CD14-positive monocyte (primary cell): ENCODE measurements at regions not wholly inside any gene's neighbourhood (a gene's known extent, or its start where the extent isn't known, plus 50 kb on each side); places are given as distances from the start of the nearest gene placed in this dataset.

Experiments
- DNase-seq, 3 donors: peaks; one replicate each; pipeline ENCODE4 v3.0.0-alpha.2; 2011 to 2022
- H2AFZ ChIP-seq: 2 replicates; pipeline ENCODE4 v1.6.0; 2012; ENCODE audit warnings: mild to moderate bottlenecking, low read depth, low read length, inconsistent platforms; ENCODE audit not compliant: insufficient read depth, poor library complexity, severe bottlenecking
- H3K27ac ChIP-seq, 2 donors: 1 replicate in 1 of 2; 2 replicates in 1 of 2; pipeline ENCODE4 v1.5.1; 2012 to 2013; ENCODE audit warnings: low read length in 2 of 2, control low read depth in 1 of 2, inconsistent platforms in 1 of 2, low read depth in 1 of 2, mild to moderate bottlenecking in 1 of 2
- H3K27me3 ChIP-seq, 2 donors: one replicate each; pipeline versions ENCODE4 v1.6.0 to v1.6.1; 2011 to 2013; ENCODE audit warnings: low read length in 2 of 2; ENCODE audit not compliant: control insufficient read depth in 2 of 2, insufficient read depth in 2 of 2
- H3K36me3 ChIP-seq, 2 donors: replicated peaks in 1 of 2; 1 replicate in 1 of 2; 2 replicates in 1 of 2; pipeline versions ENCODE4 v1.5.1 to v1.6.1; 2012 to 2013; ENCODE audit warnings: low read length in 2 of 2, control low read depth in 1 of 2, inconsistent platforms in 1 of 2, mild to moderate bottlenecking in 1 of 2; ENCODE audit not compliant: insufficient read depth in 2 of 2, control insufficient read depth in 1 of 2
- H3K4me1 ChIP-seq, 2 donors: 1 replicate in 1 of 2; 2 replicates in 1 of 2; pipeline versions ENCODE4 v1.5.1 to v1.6.1; 2012 to 2013; ENCODE audit warnings: low read length in 2 of 2, control low read depth in 1 of 2, inconsistent platforms in 1 of 2, mild to moderate bottlenecking in 1 of 2, moderate library complexity in 1 of 2; ENCODE audit not compliant: insufficient read depth in 2 of 2, control insufficient read depth in 1 of 2
- H3K4me2 ChIP-seq: replicated peaks from 2 replicates; pipeline ENCODE3; 2012; ENCODE audit warnings: low read length, moderate library complexity, mild to moderate bottlenecking; ENCODE audit not compliant: poor library complexity, severe bottlenecking; ENCODE audit errors: extremely low read depth
- H3K4me3 ChIP-seq, 3 experiments: fragments of 200-600 bp in 1 of 3; sonication (generic) in 1 of 3; replicated peaks in 1 of 3; 1 replicate in 2 of 3; 2 replicates in 1 of 3; pipeline ENCODE4 v1.5.1; 2011 to 2013; ENCODE audit warnings: low read length in 3 of 3, mild to moderate bottlenecking in 3 of 3, control low read depth in 2 of 3, low read depth in 2 of 3, inconsistent platforms in 1 of 3, moderate library complexity in 1 of 3
- H3K79me2 ChIP-seq: 2 replicates; pipeline ENCODE4 v1.6.0; 2012; ENCODE audit warnings: mild to moderate bottlenecking, control low read depth, inconsistent platforms, low read length, moderate library complexity; ENCODE audit not compliant: insufficient read depth
- H3K9ac ChIP-seq: 2 replicates; pipeline ENCODE4 v1.6.0; 2017; ENCODE audit warnings: low read length, mild to moderate bottlenecking; ENCODE audit not compliant: insufficient read depth, poor library complexity, severe bottlenecking
- H3K9me3 ChIP-seq, 2 donors: replicated peaks in 1 of 2; 1 replicate in 1 of 2; 2 replicates in 1 of 2; pipeline versions ENCODE4 v1.5.1 to v1.6.1; 2012 to 2013; ENCODE audit warnings: low read length in 2 of 2, control low read depth in 1 of 2; ENCODE audit not compliant: control insufficient read depth in 1 of 2, insufficient read depth in 1 of 2
- H4K20me1 ChIP-seq: 2 replicates; pipeline ENCODE4 v1.6.0; 2012; ENCODE audit warnings: mild to moderate bottlenecking, low read length, control low read depth, moderate library complexity; ENCODE audit not compliant: insufficient read depth
- H3K27ac Mint-ChIP-seq, 7 donors: one replicate each; pipeline ENCODE4 v1.8.0; 2020; ENCODE audit warnings: mild to moderate bottlenecking in 7 of 7, mixed read lengths in 7 of 7, moderate library complexity in 6 of 7, inconsistent platforms in 2 of 7
- H3K27me3 Mint-ChIP-seq, 3 donors: one replicate each; pipeline ENCODE4 v1.8.0; 2021 to 2022; ENCODE audit warnings: low read depth in 3 of 3, mild to moderate bottlenecking in 3 of 3, mixed read lengths in 3 of 3, moderate library complexity in 3 of 3, inconsistent platforms in 1 of 3
- H3K36me3 Mint-ChIP-seq, 2 donors: one replicate each; pipeline ENCODE4 v1.8.0; 2020; ENCODE audit warnings: mixed read lengths in 2 of 2, inconsistent platforms in 1 of 2, mild to moderate bottlenecking in 1 of 2
- H3K4me1 Mint-ChIP-seq: one replicate; pipeline ENCODE4 v1.8.0; 2020; ENCODE audit warnings: mild to moderate bottlenecking, mixed read lengths
- H3K4me3 Mint-ChIP-seq, 2 donors: one replicate each; pipeline ENCODE4 v1.8.0; 2020; ENCODE audit warnings: mild to moderate bottlenecking in 2 of 2, mixed read lengths in 2 of 2, moderate library complexity in 1 of 2
- H3K9me3 Mint-ChIP-seq, 7 donors: one replicate each; pipeline ENCODE4 v1.8.0; 2020 to 2022; ENCODE audit warnings: mixed read lengths in 7 of 7, mild to moderate bottlenecking in 6 of 7, moderate library complexity in 6 of 7, inconsistent platforms in 2 of 7
- CTCF ChIP-seq: fragments of 200-600 bp; IDR thresholded peaks from one replicate; pipeline ENCODE4 v1.8.0; 2022; ENCODE audit warnings: antibody characterized with exemption, mild to moderate bottlenecking
- WGBS: methylation state at CpG from one replicate; pipeline ENCODE4 v1.1.5; 2013; ENCODE audit warnings: missing lambda C conversion rate; ENCODE audit not compliant: insufficient coverage; 5-methylcytosine and 5-hydroxymethylcytosine counted together
- intact Hi-C, 2 donors: fragments of 100-400 bp; cut with micrococcal nuclease; formaldehyde crosslinking; loops; one replicate each; pipeline versions ENCODE4 v1.15.0 to v1.15.1; 2023

GRCh38 chr22:49237279-49237678, 590.4 kb downstream of the BRD1 start:
- WGBS, result no CpG with 5 or more reads among the region's 3 CpGs
- no peak overlapping the region for H3K27ac ChIP-seq
- H3K27me3 ChIP-seq, result no peaks in the 10 kb centered on the region
- intact Hi-C loops, result no loop called here
- Mint-ChIP-seq H3K4me3 (no peak overlapping the region), H3K36me3 (no peaks in the 10 kb centered on the region), H3K4me1 (no peaks in the 10 kb centered on the region), H3K27me3 (peaks cover 0 to 2% (median 2%) of the 10 kb centered on the region in 3 donors), H3K27ac (no peak overlapping the region), H3K9me3 (peaks cover 0 to 1% (median 0%) of the 10 kb centered on the region in 7 donors)
- H3K9me3 ChIP-seq, result no peaks in the 10 kb centered on the region
- no peaks in the 10 kb centered on the region for H3K4me1 ChIP-seq
- H3K79me2 ChIP-seq, result no peaks in the 10 kb centered on the region
- no peaks in the 10 kb centered on the region for H3K36me3 ChIP-seq
- H2AFZ ChIP-seq, result no peak overlapping the region
- TF ChIP-seq CTCF, result no peak
- H4K20me1 ChIP-seq, result no peaks in the 10 kb centered on the region
- H3K4me3 ChIP-seq, result no peak overlapping the region
- no peak overlapping the region for H3K4me2 ChIP-seq
- H3K9ac ChIP-seq, result no peak overlapping the region
- DNase-seq, result no peak

- no peaks in the 10 kb centered on the region for H4K20me1 ChIP-seq
- H3K79me2 ChIP-seq, result no peaks in the 10 kb centered on the region
- H3K4me2 ChIP-seq, result no peak overlapping the region
- no peak overlapping the region for H2AFZ ChIP-seq
- 95% methylated on average over 8 of the region's 11 CpGs for WGBS
- no peaks in the 10 kb centered on the region for H3K36me3 ChIP-seq
- no peak overlapping the region for H3K4me3 ChIP-seq
- H3K9me3 ChIP-seq, result no peaks in the 10 kb centered on the region
- H3K9me3 Mint-ChIP-seq, result peaks cover 0 to under 1% (median 0%) of the 10 kb centered on the region in 7 donors
- no peak for DNase-seq
- TF ChIP-seq CTCF, result no peak
- H3K4me1 Mint-ChIP-seq, result no peaks in the 10 kb centered on the region
- no peaks in the 10 kb centered on the region for H3K27me3 ChIP-seq
- H3K36me3 Mint-ChIP-seq, result no peaks in the 10 kb centered on the region
- H3K27me3 Mint-ChIP-seq, result peaks cover 0 to 2% (median 0%) of the 10 kb centered on the region in 3 donors
- intact Hi-C loops, result no loop called here
- H3K27ac ChIP-seq, result no peak overlapping the region
- H3K4me1 ChIP-seq, result no peaks in the 10 kb centered on the region
- no peak overlapping the region for H3K4me3 Mint-ChIP-seq
- no peak overlapping the region for H3K9ac ChIP-seq
- no peak overlapping the region for H3K27ac Mint-ChIP-seq
Observed at GRCh38 chr22:49236541-49237075, 591.1 kb downstream of the BRD1 start.
